HG03108 (cell line): ENCODE measurements at regions not wholly inside any gene's neighbourhood (a gene's known extent, or its start where the extent isn't known, plus 50 kb on each side); places are given as distances from the start of the nearest gene placed in this dataset.
"Not testable (repeated sequence)": the region's sequence is repeated elsewhere in the genome, so short reads cannot be mapped to it uniquely, and the experiment has no call there.

Source experiments
- ATAC-seq: cut with Tn5 transposase; IDR thresholded peaks from one replicate; pipeline ENCODE4 v1.9.1; 2021; ENCODE audit warnings: moderate library complexity; ENCODE audit not compliant: unreplicated experiment

- ATAC-seq, result no peak
Measured at GRCh38 chr20:28562510-28562898, 2695.0 kb upstream of the DEFB115 start.

DNA sequence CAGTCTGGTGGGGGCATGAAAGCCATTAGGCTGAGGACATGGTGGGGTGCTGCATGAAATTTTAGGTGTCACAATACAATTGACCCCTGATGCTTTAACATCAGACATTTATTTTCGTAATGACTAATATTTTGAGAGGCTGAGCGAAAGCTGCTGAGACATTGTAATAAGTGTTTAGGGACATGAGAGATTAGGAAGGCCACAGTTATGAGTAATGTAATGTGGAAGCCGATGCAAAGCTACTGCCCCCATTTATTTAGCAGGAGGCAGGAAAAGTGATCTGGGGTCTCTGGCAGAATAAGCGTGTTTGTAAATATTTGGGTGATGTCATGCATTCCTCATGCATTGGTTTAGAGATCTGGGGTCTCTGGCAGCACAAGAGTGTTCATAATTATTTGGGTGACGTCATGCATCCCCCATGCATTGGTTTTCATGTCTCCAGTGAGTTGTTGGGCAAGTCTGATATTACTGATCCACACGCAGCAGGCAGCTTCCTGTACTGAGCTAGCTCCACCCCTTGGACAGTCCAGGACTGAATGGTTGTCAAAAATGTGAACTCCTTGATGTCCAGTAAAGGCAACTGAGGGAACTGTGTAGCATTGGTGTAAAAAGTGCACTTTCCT, 2694.5 kb upstream of the DEFB115 start:
- not testable (repeated sequence) for ATAC-seq

DNA sequence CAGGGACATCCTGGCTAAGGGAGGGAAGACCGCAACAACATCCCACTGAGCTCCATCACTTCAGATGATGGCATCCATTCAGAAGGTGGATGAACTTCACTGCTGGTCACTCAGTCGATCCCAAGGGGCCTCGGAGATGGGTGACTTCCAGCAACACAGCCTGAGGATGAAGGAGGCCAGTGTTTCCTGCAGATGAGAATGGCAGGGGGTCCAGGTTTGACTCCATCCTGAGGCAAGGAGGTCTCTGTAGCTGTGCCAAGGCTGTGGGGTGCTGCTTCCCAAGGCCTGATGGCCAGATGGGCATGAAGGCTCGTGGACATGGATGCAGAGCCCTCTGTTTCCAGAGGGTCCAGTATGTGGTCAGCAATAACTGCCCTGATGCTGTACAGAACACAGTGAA, 2693.4 kb upstream of the DEFB115 start:
- ATAC-seq, result not testable (repeated sequence)

- ATAC-seq, result not testable (repeated sequence)
Measured at GRCh38 chr20:28564688-28565463, 2692.6 kb upstream of the DEFB115 start.

GRCh38 chr20:28575991-28576390, 2681.5 kb upstream of the DEFB115 start:
- not testable (repeated sequence) for ATAC-seq

DNA sequence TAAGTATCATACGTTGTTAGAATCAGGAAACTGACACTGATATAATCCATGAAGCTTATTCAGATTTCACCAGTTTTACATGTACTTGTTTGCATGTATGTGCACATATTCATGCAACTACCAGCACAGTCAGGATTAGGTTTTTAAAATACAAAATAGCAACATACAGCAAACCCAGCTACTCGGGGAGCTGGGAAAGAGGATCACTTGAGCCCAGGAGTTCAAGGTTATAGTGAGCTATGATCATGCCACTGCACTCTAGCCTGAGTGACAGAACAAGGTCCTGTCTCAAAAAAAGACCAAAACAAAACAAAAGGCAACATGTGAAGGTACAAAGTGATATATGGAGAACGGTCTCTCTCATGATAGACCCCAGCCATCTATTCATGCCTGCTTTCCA, 2665.8 kb upstream of the DEFB115 start:
- ATAC-seq, result not testable (repeated sequence)

- ATAC-seq, result not testable (repeated sequence)
Measured at GRCh38 chr20:28593383-28593782, 2664.1 kb upstream of the DEFB115 start.

DNA sequence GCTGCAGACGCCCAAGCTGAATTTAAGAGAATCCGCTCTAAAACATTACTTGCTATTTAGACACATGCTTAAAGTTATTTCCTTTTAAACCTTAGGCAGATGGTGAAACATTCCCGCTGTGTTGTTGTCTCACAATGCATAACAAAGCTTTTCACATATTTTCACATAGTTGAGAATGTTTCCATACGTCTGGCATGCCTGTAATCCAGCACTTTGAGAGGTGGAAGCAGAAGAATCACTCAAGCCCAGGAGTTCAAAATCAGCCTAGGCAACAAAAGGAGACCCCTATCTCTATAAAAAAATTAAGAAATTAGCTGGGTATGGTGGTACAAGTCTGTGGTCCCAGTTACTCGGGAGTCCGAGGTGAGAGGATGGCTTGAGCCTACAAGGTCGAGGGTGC, 2663.0 kb upstream of the DEFB115 start:
- not testable (repeated sequence) for ATAC-seq

GRCh38 chr20:28602006-28602402, 2655.5 kb upstream of the DEFB115 start:
- not testable (repeated sequence) for ATAC-seq

GRCh38 chr20:28602403-28603217, 2654.9 kb upstream of the DEFB115 start:
- peak; percentile 99 for ATAC-seq

DNA sequence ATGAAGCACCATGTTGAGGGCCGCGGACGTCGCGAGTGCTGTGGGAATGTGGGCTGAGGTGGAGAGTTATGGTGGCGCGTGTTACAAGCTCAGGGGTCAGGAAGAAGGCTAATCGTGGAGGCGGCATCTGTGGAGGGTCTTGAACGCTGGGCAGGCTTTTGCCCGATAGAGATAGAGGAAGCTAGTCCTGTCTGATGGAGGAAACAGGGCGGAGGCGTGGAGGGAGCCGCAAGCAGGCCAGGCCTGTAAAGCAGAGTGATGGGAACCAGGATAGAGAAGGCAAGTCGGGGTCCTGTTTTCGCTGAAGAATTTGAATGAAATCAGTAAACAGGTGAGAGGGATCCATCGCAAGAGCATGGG, 2654.3 kb upstream of the DEFB115 start:
- not testable (repeated sequence) for ATAC-seq

- ATAC-seq, result no peak
Measured at GRCh38 chr20:28616354-28616753, 2641.1 kb upstream of the DEFB115 start.

DNA sequence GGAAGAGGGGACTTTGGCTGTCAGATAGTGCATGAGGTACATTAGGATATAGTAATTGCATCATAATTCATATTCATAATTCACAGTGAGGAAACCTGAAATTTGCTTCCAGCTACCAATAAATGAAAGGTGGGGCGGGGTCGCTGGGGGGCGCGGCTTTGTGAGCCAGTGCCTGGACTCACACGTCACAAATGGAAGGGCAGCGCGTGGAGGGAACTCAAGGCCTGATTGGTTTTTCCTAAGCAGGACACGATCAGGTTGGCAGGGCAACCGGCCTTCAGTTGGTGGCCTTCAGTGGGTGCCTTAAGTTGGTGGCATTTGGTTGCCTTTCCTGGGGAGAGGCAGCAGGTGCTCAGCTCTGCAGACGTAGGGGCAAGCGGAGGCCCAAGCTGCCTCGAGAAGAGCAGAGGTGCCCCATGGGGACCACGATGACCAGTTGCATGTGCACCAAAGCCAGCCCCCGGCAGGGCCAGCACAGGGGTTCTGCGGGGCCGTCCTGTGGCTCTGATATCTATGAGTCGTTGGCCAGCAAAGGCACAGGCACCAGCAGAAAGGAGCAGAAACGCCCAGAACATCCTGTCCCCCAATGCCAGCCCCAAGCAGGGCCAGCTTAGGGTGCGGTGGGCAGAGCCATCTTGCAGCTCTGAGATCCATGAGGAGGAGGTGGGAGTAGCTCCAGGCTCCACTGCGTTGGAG, 2637.4 kb upstream of the DEFB115 start:
- ATAC-seq, result not testable (repeated sequence)

DNA sequence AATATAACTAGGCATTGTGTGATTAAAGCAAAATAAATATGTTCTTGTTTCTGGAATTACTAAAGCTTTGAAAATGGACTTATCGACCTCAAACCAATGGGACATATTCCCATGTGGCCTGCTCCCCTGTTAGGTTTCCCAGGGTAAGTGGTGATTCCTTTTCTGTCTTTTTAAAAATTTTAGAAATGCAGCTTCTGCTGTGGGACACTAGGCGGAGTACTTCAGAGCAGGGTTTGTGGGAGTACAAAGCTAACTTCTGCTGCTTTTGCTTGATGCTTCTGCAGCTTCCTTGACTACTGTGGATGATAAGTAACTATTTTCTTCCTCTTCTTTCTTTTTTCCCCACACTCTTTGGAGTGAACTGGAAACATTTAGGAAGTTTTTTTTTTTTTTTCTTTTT, 2632.4 kb upstream of the DEFB115 start:
- not testable (repeated sequence) for ATAC-seq

DNA sequence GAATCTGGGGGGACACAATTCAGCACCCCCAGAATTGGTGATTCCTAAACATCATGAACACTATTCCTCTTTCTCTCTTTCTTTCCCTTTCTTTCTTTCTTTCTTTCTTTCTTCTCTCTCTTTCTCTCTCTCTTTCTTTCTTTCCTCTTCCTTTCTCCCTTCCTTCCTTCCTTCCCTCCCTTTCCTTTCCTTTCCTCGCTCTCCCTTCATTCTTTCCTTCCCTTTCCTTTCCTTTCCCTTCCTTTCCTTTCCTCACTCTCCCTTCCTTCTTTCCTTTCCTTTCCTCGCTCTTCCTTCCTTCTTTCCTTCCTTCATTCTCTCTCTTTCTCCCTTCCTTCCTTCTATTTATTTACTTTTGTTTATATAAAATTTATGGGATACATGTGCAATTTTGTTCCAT, 2616.6 kb upstream of the DEFB115 start:
- not testable (repeated sequence) for ATAC-seq
